Uterus (tissue), 3 donors: ENCODE measurements at regions not wholly inside any gene's neighbourhood (a gene's known extent, or its start where the extent isn't known, plus 50 kb on each side); places are given as distances from the start of the nearest gene placed in this dataset.

Experiments
- DNase-seq, 2 donors: peaks; one replicate each; pipeline ENCODE4 v3.0.0-alpha.2; 2019 to 2020
- H3K27ac ChIP-seq, 2 donors: fragments of 200-600 bp; sonication (generic); 1 replicate in 1 of 2; 2 replicates in 1 of 2; pipeline ENCODE4 v1.5.1; 2016 to 2018
- H3K27me3 ChIP-seq, 2 donors: fragments of 200-600 bp; sonication (generic); one replicate each; pipeline ENCODE4 v1.5.1; 2018 to 2019; ENCODE audit warnings: control low read depth in 1 of 2
- H3K36me3 ChIP-seq, 2 donors: fragments of 200-600 bp; sonication (generic); one replicate each; pipeline ENCODE4 v1.5.1; 2019; ENCODE audit warnings: control low read depth in 1 of 2
- H3K4me1 ChIP-seq, 2 donors: fragments of 200-600 bp; sonication (generic); one replicate each; pipeline ENCODE4 v1.5.1; 2018 to 2019; ENCODE audit warnings: control low read depth in 1 of 2
- H3K4me3 ChIP-seq, 2 donors: fragments of 200-600 bp; sonication (generic); 1 replicate in 1 of 2; 2 replicates in 1 of 2; pipeline ENCODE4 v1.5.1; 2018 to 2019; ENCODE audit warnings: mild to moderate bottlenecking in 1 of 2
- H3K9me3 ChIP-seq, 2 donors: fragments of 200-600 bp; sonication (generic); one replicate each; pipeline ENCODE4 v1.5.1; 2019; ENCODE audit warnings: control low read depth in 1 of 2
- POLR2A ChIP-seq, 2 donors: fragments of 450-650 bp; IDR thresholded peaks; one replicate each; pipeline ENCODE4 v1.6.1; 2016; ENCODE audit warnings: antibody characterized with exemption in 2 of 2, mild to moderate bottlenecking in 1 of 2, moderate library complexity in 1 of 2
- intact Hi-C: fragments of 100-400 bp; cut with DNase I; formaldehyde crosslinking; loops from one replicate; pipeline ENCODE4 v1.15.1; 2023; ENCODE audit warnings: low total_unique reads
- TF ChIP-seq, protein P1 (sequence below), 4 experiments: fragments of 200-600 bp in 2 of 4; fragments of 450-650 bp in 2 of 4; sonication (generic) in 2 of 4; IDR thresholded peaks; one replicate each; pipeline ENCODE4 v1.5.1; 2016 to 2019; ENCODE audit warnings: antibody characterized with exemption in 4 of 4, mild to moderate bottlenecking in 2 of 4, moderate library complexity in 1 of 4
- donor health status: DM: yes; HTN: yes; CAD: no.

DNA sequence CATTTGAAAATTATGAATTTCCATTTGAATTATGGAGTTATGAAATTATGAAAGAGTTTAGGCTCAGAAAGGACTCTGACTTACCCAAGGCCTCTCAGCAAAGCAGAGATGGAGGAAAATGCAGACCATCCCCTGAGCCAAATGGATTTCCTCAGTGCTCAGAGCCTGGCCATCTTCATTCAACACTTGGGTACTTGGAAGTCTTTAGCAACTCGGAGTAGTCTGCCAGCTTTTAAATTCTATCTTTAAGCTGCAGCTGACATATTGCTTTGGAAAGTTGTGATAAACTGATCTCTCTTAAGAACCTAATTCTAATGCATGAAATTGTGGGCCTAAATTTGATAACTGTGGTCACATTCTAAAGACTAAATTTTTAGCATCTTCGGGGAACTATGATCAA, 315.4 kb downstream of the SAMD5 start:
- DNase-seq, result no peak
- intact Hi-C loops, result no loop called here
- TF ChIP-seq, protein P1, sequence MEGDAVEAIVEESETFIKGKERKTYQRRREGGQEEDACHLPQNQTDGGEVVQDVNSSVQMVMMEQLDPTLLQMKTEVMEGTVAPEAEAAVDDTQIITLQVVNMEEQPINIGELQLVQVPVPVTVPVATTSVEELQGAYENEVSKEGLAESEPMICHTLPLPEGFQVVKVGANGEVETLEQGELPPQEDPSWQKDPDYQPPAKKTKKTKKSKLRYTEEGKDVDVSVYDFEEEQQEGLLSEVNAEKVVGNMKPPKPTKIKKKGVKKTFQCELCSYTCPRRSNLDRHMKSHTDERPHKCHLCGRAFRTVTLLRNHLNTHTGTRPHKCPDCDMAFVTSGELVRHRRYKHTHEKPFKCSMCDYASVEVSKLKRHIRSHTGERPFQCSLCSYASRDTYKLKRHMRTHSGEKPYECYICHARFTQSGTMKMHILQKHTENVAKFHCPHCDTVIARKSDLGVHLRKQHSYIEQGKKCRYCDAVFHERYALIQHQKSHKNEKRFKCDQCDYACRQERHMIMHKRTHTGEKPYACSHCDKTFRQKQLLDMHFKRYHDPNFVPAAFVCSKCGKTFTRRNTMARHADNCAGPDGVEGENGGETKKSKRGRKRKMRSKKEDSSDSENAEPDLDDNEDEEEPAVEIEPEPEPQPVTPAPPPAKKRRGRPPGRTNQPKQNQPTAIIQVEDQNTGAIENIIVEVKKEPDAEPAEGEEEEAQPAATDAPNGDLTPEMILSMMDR (IDR thresholded peaks at IDR 0.05), result no peak

DNA sequence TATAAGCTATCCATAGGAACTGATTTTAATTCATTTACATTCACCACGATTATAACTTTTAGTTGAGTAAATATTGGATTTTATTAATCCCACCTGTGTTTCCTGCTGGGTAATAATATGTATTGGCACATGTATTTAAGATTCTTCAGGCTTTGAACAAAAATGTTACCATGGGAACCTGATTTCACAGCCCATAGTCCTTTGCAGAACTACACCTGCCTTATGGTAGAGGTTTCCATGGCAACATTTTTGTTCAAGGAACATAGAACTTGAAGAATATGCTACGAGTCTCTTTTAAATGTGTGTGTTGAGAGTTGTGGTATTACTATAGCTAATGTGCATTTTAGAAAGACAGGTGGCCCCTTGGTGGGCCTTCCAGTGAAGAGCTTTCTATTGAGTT, 317.4 kb downstream of the SAMD5 start:
- no peaks in the 10 kb centered on the region for H3K27me3 ChIP-seq
- H3K9me3 ChIP-seq, result no peaks in the 10 kb centered on the region
- H3K4me1 ChIP-seq, result no peaks in the 10 kb centered on the region
- H3K4me3 ChIP-seq, result no peak overlapping the region
- intact Hi-C loops, result no loop called here
- TF ChIP-seq, protein P1 (IDR thresholded peaks at IDR 0.05), result no peak
- no peak for TF ChIP-seq POLR2A (IDR thresholded peaks at IDR 0.05)
- DNase-seq, result no peak
- no peaks in the 10 kb centered on the region for H3K36me3 ChIP-seq
- no peak overlapping the region for H3K27ac ChIP-seq

More for the DNA sequence above, 315.4 kb downstream of the SAMD5 start:
- H3K4me1 ChIP-seq, result no peaks in the 10 kb centered on the region
- H3K27me3 ChIP-seq, result no peaks in the 10 kb centered on the region
- no peaks in the 10 kb centered on the region for H3K9me3 ChIP-seq
- H3K4me3 ChIP-seq, result no peak overlapping the region
- H3K27ac ChIP-seq, result no peak overlapping the region
- H3K36me3 ChIP-seq, result no peaks in the 10 kb centered on the region

DNA sequence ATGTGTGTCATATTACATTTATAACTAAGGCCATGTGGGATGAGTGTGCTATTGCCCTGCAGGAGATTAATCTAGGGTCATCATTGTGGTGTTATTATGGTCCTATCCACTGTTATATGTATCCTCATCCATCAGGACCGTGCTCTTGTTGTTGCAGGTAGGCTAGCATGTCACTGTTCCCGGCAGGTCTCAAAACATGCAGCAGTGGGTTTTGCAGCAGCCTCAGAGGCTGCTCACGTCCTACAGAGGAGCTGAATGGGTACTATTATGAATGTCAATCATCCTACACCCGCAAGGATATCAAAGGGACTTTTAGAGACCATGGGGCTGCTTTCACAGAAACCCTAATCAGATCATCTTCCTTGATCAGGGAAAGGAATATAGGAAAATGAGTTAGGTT, 318.2 kb downstream of the SAMD5 start:
- intact Hi-C loops, result no loop called here
- no peak overlapping the region for H3K27ac ChIP-seq
- TF ChIP-seq, protein P1 (IDR thresholded peaks at IDR 0.05), result no peak
- TF ChIP-seq POLR2A (IDR thresholded peaks at IDR 0.05), result no peak
- no peaks in the 10 kb centered on the region for H3K27me3 ChIP-seq
- DNase-seq, result no peak
- no peaks in the 10 kb centered on the region for H3K36me3 ChIP-seq
- no peaks in the 10 kb centered on the region for H3K4me1 ChIP-seq
- H3K4me3 ChIP-seq, result no peak overlapping the region
- no peaks in the 10 kb centered on the region for H3K9me3 ChIP-seq

DNA sequence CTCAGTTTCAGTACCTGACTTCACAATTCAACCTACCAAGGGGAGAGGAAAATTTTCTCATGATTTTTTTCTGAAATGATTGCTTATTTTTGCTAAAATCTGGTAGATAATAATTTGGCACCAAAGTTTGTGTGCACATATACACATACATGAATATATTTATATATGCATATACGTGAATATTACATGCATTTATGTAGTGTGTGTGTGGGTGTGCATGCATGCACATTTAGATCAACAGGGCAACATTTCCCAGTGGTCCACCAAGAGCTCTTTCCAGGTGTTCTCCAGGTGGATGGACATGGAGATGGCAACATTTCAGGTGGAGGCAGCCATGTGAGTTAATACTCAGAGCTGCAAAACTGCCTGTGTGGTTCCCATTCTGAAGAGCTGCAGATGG, 320.9 kb downstream of the SAMD5 start:
- intact Hi-C loops, result no loop called here
- H3K27me3 ChIP-seq, result no peaks in the 10 kb centered on the region
- no peak overlapping the region for H3K27ac ChIP-seq
- H3K36me3 ChIP-seq, result no peaks in the 10 kb centered on the region
- TF ChIP-seq POLR2A (IDR thresholded peaks at IDR 0.05), result no peak
- TF ChIP-seq, protein P1 (IDR thresholded peaks at IDR 0.05), result no peak
- H3K9me3 ChIP-seq, result no peaks in the 10 kb centered on the region
- H3K4me3 ChIP-seq, result no peak overlapping the region
- H3K4me1 ChIP-seq, result no peaks in the 10 kb centered on the region
- no peak for DNase-seq

DNA sequence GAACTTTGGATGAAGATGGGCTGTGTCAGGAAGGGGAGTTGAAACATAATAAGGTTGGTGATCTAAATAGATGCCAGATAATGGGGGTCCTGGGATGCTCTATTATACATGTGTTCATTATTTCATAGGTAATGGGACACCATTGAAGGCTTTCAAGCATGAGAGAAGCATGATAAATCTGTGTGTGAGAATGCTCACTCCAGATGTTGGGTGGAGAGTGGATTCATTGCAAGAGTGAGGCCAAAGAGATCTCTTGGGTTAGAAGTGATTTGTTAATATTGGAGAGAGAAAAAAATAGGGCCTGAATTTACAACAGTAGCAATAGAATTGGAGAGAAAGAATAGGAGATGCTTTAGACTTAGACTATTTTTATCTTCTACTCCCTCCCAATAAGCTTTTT, 321.3 kb downstream of the SAMD5 start:
- TF ChIP-seq, protein P1 (IDR thresholded peaks at IDR 0.05), result no peak
- TF ChIP-seq POLR2A (IDR thresholded peaks at IDR 0.05), result no peak
- DNase-seq, result no peak
- Histone ChIP-seq H3K9me3 (no peaks in the 10 kb centered on the region), H3K27me3 (no peaks in the 10 kb centered on the region), H3K36me3 (no peaks in the 10 kb centered on the region), H3K4me1 (no peaks in the 10 kb centered on the region), H3K27ac (no peak overlapping the region), H3K4me3 (no peak overlapping the region)
- intact Hi-C loops, result no loop called here
